T-cell (primary cell): ENCODE measurements at regions not wholly inside any gene's neighbourhood (a gene's known extent, or its start where the extent isn't known, plus 50 kb on each side); places are given as distances from the start of the nearest gene placed in this dataset.

Experiments used
- ATAC-seq, 4 experiments: fragments of 200-7000 bp in 3 of 4; fragments of 150-1000 bp in 1 of 4; cut with Tn5 transposase; replicated peaks in 1 of 4; 1 replicate in 3 of 4; 2 replicates in 1 of 4; pipeline ENCODE4 v1.10.0; 2021; ENCODE audit warnings: moderate library complexity in 3 of 4, mild to moderate bottlenecking in 2 of 4, moderate number of reproducible peaks in 1 of 4
- CTCF ChIA-PET, 2 donors: fragments of 300-600 bp; sonication (Branson Sonifier 250); formaldehyde crosslinking; loops; one replicate each; lab custom pipeline; 2022; ENCODE audit warnings: antibody characterized with exemption in 2 of 2; lab: Charles Lee
- POLR2A ChIA-PET, 2 donors: fragments of 300-600 bp; sonication (Branson Sonifier 250); formaldehyde crosslinking; loops; one replicate each; lab custom pipeline; 2022; ENCODE audit warnings: antibody characterized with exemption in 2 of 2; lab: Charles Lee
- DNase-seq, 35 experiments: peaks; one replicate each; pipeline versions ENCODE4 v3.0.0 to v3.0.0-alpha.2; 2013 to 2023
- H3K27ac ChIP-seq: one replicate; pipeline ENCODE4 v1.5.1; 2013; ENCODE audit warnings: low read length
- H3K27me3 ChIP-seq, 2 experiments: replicated peaks in 1 of 2; 1 replicate in 1 of 2; 2 replicates in 1 of 2; pipeline versions ENCODE4 v1.6.1 to v1.7.0; 2013; ENCODE audit warnings: low read length in 1 of 2, mixed read lengths in 1 of 2; ENCODE audit not compliant: control insufficient read depth in 2 of 2, insufficient read depth in 2 of 2; ENCODE audit errors: extremely low read depth in 1 of 2
- H3K36me3 ChIP-seq, 2 donors: 1 replicate in 1 of 2; 2 replicates in 1 of 2; pipeline versions ENCODE4 v1.6.1 to v1.7.0; 2013; ENCODE audit warnings: low read length in 1 of 2; ENCODE audit not compliant: control insufficient read depth in 2 of 2, insufficient read depth in 1 of 2; ENCODE audit errors: extremely low read depth in 1 of 2
- H3K4me1 ChIP-seq, 2 experiments: 1 replicate in 1 of 2; 2 replicates in 1 of 2; pipeline versions ENCODE4 v1.6.1 to v1.7.0; 2013; ENCODE audit warnings: low read length in 2 of 2, mixed read lengths in 1 of 2; ENCODE audit not compliant: insufficient read depth in 2 of 2, control insufficient read depth in 1 of 2; ENCODE audit errors: extremely low read depth in 1 of 2
- H3K4me3 ChIP-seq, 2 donors: 1 replicate in 1 of 2; 2 replicates in 1 of 2; pipeline versions ENCODE4 v1.5.1 to v1.7.0; 2013; ENCODE audit warnings: mild to moderate bottlenecking in 2 of 2, low read length in 1 of 2, moderate library complexity in 1 of 2; ENCODE audit not compliant: control insufficient read depth in 1 of 2; ENCODE audit errors: extremely low read depth in 1 of 2
- H3K9me3 ChIP-seq: 2 replicates; pipeline ENCODE4 v1.7.0; 2013
- H3K27ac Mint-ChIP-seq, 2 donors: one replicate each; pipeline ENCODE4 v1.8.0; 2020 to 2021; ENCODE audit warnings: mild to moderate bottlenecking in 2 of 2, mixed read lengths in 2 of 2
- H3K27me3 Mint-ChIP-seq, 2 donors: one replicate each; pipeline ENCODE4 v1.8.0; 2021 to 2022; ENCODE audit warnings: mixed read lengths in 2 of 2
- H3K36me3 Mint-ChIP-seq: one replicate; pipeline ENCODE4 v1.8.0; 2021; ENCODE audit warnings: mixed read lengths
- H3K4me1 Mint-ChIP-seq, 3 donors: one replicate each; pipeline ENCODE4 v1.8.0; 2020 to 2022; ENCODE audit warnings: mixed read lengths in 3 of 3, mild to moderate bottlenecking in 1 of 3
- H3K4me3 Mint-ChIP-seq, 3 donors: one replicate each; pipeline ENCODE4 v1.8.0; 2020 to 2022; ENCODE audit warnings: mild to moderate bottlenecking in 3 of 3, mixed read lengths in 3 of 3, moderate library complexity in 3 of 3
- H3K9me3 Mint-ChIP-seq, 3 donors: one replicate each; pipeline ENCODE4 v1.8.0; 2020 to 2022; ENCODE audit warnings: mixed read lengths in 3 of 3
- WGBS: methylation state at CpG from one replicate; pipeline ENCODE4 v1.1.5; 2013; ENCODE audit warnings: missing lambda C conversion rate; ENCODE audit not compliant: insufficient coverage; 5-methylcytosine and 5-hydroxymethylcytosine counted together

DNA sequence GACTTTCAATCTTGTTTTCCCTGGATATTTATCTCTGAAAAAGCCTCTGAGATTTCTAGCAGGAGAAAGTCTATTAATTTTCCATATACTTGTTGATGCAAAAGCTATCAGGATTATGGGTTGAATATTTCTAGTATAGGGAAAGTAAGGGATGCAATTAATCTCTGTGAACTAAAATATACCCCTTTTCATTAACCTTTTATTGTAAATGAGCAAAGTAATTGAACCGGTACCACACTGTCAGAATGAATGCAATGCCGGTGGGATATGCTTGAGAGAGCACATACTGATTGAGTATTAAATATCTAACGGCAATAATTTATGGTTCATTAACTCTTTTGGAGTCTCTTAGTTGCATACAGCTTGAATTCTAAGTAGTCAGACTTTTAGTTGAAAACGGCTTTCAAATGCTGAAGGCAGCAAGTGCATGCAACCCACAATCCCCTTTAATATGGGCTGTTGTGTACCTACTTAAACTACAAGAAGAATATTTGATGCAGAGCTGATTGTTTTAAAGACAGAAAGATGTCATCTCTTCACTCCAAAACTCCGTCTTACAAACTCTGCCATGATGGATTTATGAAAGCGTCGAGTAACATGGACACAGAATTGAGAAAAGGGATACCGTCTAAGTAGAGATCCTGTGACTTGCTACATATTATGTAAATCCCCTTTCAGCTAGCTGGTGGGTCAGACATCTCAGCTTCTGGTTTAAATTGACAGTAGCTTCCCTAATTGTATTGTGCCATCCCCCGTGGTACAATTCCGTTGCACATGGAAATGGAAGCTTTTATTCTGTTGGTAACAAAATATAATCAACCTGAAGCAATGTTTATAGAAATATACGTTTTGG is 141.3 kb upstream of the CDH8 start:
- no peaks in the 10 kb centered on the region for H3K4me1 ChIP-seq
- 96% methylated on average over 4 of the region's 11 CpGs for WGBS
- H3K27ac Mint-ChIP-seq: no peak overlapping the region
- no peak overlapping the region for H3K4me3 ChIP-seq
- no peaks in the 10 kb centered on the region for H3K36me3 ChIP-seq
- no peaks in the 10 kb centered on the region for H3K27me3 ChIP-seq
- H3K4me1 Mint-ChIP-seq: no peaks in the 10 kb centered on the region
- ChIA-PET POLR2A (no interaction called here), CTCF (no interaction called here)
- H3K9me3 Mint-ChIP-seq: peaks cover 17 to 31% (median 30%) of the 10 kb centered on the region in 3 donors
- no peaks in the 10 kb centered on the region for H3K27me3 Mint-ChIP-seq
- H3K27ac ChIP-seq: no peak overlapping the region
- ATAC-seq (no peak), DNase-seq (no peak)
- no peaks in the 10 kb centered on the region for H3K36me3 Mint-ChIP-seq
- H3K9me3 ChIP-seq: no peaks in the 10 kb centered on the region
- H3K4me3 Mint-ChIP-seq: no peak overlapping the region

- H3K9me3 Mint-ChIP-seq: peaks cover 26 to 49% (median 46%) of the 10 kb centered on the region in 3 donors
- ATAC-seq (no peak), DNase-seq (no peak)
- H3K27ac Mint-ChIP-seq: no peak overlapping the region
- WGBS: 70% methylated on average over 2 of the region's 2 CpGs
- H3K4me3 Mint-ChIP-seq: no peak overlapping the region
- Histone ChIP-seq H3K4me1 (no peaks in the 10 kb centered on the region), H3K9me3 (no peaks in the 10 kb centered on the region), H3K36me3 (no peaks in the 10 kb centered on the region), H3K27me3 (no peaks in the 10 kb centered on the region), H3K27ac (no peak overlapping the region), H3K4me3 (no peak overlapping the region)
- no peaks in the 10 kb centered on the region for H3K27me3 Mint-ChIP-seq
- ChIA-PET CTCF (no interaction called here), POLR2A (no interaction called here)
- H3K36me3 Mint-ChIP-seq: no peaks in the 10 kb centered on the region
- H3K4me1 Mint-ChIP-seq: no peaks in the 10 kb centered on the region
Observed at GRCh38 chr16:62170642-62171041, 134.4 kb upstream of the CDH8 start.

GRCh38 chr16:62167551-62167950 is 131.3 kb upstream of the CDH8 start:
- no peak for DNase-seq
- peaks cover 34 to 50% (median 39%) of the 10 kb centered on the region in 3 donors for H3K9me3 Mint-ChIP-seq
- no peaks in the 10 kb centered on the region for H3K4me1 ChIP-seq
- no peak overlapping the region for H3K4me3 ChIP-seq
- H3K9me3 ChIP-seq: no peaks in the 10 kb centered on the region
- POLR2A ChIA-PET: no interaction called here
- no peak for ATAC-seq
- H3K4me3 Mint-ChIP-seq: no peak overlapping the region
- H3K36me3 Mint-ChIP-seq: no peaks in the 10 kb centered on the region
- CTCF ChIA-PET: no interaction called here
- no peaks in the 10 kb centered on the region for H3K27me3 Mint-ChIP-seq
- no peaks in the 10 kb centered on the region for H3K27me3 ChIP-seq
- no peak overlapping the region for H3K27ac ChIP-seq
- H3K36me3 ChIP-seq: no peaks in the 10 kb centered on the region
- WGBS: no CpG with 5 or more reads among the region's 1 CpG
- H3K4me1 Mint-ChIP-seq: no peaks in the 10 kb centered on the region
- H3K27ac Mint-ChIP-seq: no peak overlapping the region

GRCh38 chr16:62157544-62157943 is 121.3 kb upstream of the CDH8 start:
- Histone ChIP-seq H3K4me1 (no peaks in the 10 kb centered on the region), H3K27me3 (no peaks in the 10 kb centered on the region), H3K27ac (no peak overlapping the region), H3K9me3 (peaks cover 3% of the 10 kb centered on the region), H3K36me3 (no peaks in the 10 kb centered on the region), H3K4me3 (no peak overlapping the region)
- DNase-seq: no peak
- no peaks in the 10 kb centered on the region for H3K27me3 Mint-ChIP-seq
- no CpG with 5 or more reads among the region's 3 CpGs for WGBS
- no peak overlapping the region for H3K4me3 Mint-ChIP-seq
- peaks cover 3 to 18% (median 6%) of the 10 kb centered on the region in 3 donors for H3K9me3 Mint-ChIP-seq
- ChIA-PET CTCF (no interaction called here), POLR2A (no interaction called here)
- no peaks in the 10 kb centered on the region for H3K36me3 Mint-ChIP-seq
- no peaks in the 10 kb centered on the region for H3K4me1 Mint-ChIP-seq
- H3K27ac Mint-ChIP-seq: no peak overlapping the region
- ATAC-seq: no peak

- DNase-seq (no peak), ATAC-seq (no peak)
- Mint-ChIP-seq H3K4me3 (no peak overlapping the region), H3K27ac (no peak overlapping the region), H3K36me3 (no peaks in the 10 kb centered on the region), H3K4me1 (no peaks in the 10 kb centered on the region), H3K27me3 (no peaks in the 10 kb centered on the region), H3K9me3 (peaks cover 3 to 17% (median 12%) of the 10 kb centered on the region in 3 donors)
- CTCF ChIA-PET: no interaction called here
- POLR2A ChIA-PET: no interaction called here
- WGBS: no CpG with 5 or more reads among the region's 2 CpGs
- Histone ChIP-seq H3K27ac (no peak overlapping the region), H3K4me1 (no peaks in the 10 kb centered on the region), H3K4me3 (no peak overlapping the region), H3K9me3 (peaks cover 3% of the 10 kb centered on the region), H3K36me3 (no peaks in the 10 kb centered on the region), H3K27me3 (no peaks in the 10 kb centered on the region)
Observed at GRCh38 chr16:62156971-62157370, 120.7 kb upstream of the CDH8 start.

DNA sequence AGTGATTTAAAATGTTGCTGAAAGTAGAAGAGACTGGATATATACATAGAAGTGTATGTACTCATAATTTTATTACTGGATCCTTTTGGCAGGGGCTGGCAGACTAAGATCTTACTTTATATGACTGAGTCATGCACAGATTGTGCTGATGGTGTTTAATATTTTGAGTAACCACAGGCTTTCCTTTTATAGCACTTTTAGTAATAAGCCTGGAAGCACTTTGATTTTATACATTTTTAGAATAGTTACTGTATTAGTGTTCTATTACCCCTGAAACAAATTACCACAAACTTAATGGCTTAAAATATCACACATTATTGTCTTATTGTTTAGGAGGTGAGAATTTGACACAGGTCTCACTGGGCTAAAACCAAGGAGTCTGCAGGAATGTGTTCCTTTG is 113.4 kb upstream of the CDH8 start:
- Mint-ChIP-seq H3K27me3 (no peaks in the 10 kb centered on the region), H3K4me1 (no peaks in the 10 kb centered on the region), H3K36me3 (no peaks in the 10 kb centered on the region), H3K4me3 (no peak overlapping the region), H3K9me3 (peaks cover 0 to 32% (median 13%) of the 10 kb centered on the region in 3 donors), H3K27ac (no peak overlapping the region)
- H3K27ac ChIP-seq: no peak overlapping the region
- no peak for ATAC-seq
- H3K27me3 ChIP-seq: no peaks in the 10 kb centered on the region
- no peak for DNase-seq
- no peaks in the 10 kb centered on the region for H3K4me1 ChIP-seq
- ChIA-PET POLR2A (no interaction called here), CTCF (no interaction called here)
- no peak overlapping the region for H3K4me3 ChIP-seq
- H3K36me3 ChIP-seq: no peaks in the 10 kb centered on the region
- H3K9me3 ChIP-seq: no peaks in the 10 kb centered on the region
